SK-N-SH (cell line): ENCODE measurements at regions not wholly inside any gene's neighbourhood (a gene's known extent, or its start where the extent isn't known, plus 50 kb on each side); places are given as distances from the start of the nearest gene placed in this dataset.

Source experiments
- CHD2 ChIP-seq: fragments of 150-350 bp; IDR thresholded peaks from 2 replicates; pipeline ENCODE4 v1.6.1; 2018; ENCODE audit warnings: low read length; ENCODE audit not compliant: partially characterized antibody
- CTCF ChIP-seq: fragments of 200-600 bp; sonication (generic); IDR thresholded peaks from 2 replicates; pipeline ENCODE4 v1.6.1; 2017; ENCODE audit warnings: antibody characterized with exemption, mild to moderate bottlenecking, moderate library complexity
- EP300 ChIP-seq, 2 experiments: IDR thresholded peaks; 2 replicates each; pipeline versions ENCODE4 v1.4.0 to v1.6.1; 2012; ENCODE audit warnings: borderline replicate concordance in 1 of 2, low read depth in 1 of 2, low read length in 1 of 2
- JUND ChIP-seq: IDR thresholded peaks from 2 replicates; pipeline ENCODE4 v1.4.0; 2012
- POLR2AphosphoS5 ChIP-seq: IDR thresholded peaks from 2 replicates; pipeline ENCODE4 v1.6.1; 2012; ENCODE audit warnings: low read depth, low read length

GRCh38 chr4:181166742-181167399, 1076.3 kb upstream of the TENM3 start:
- no peak for TF ChIP-seq EP300 (IDR thresholded peaks at IDR 0.05; ENCODE audit: borderline replicate concordance in 1 of 2, low read depth in 1 of 2, low read length in 1 of 2)
- TF ChIP-seq CTCF, result no peak
- no peak for TF ChIP-seq CHD2
- no peak for TF ChIP-seq JUND
- TF ChIP-seq POLR2AphosphoS5, result no peak
